CD4-positive, alpha-beta T cell treated with Interleukin-17A for 1 hour (primary cell): ENCODE measurements at regions not wholly inside any gene's neighbourhood (a gene's known extent, or its start where the extent isn't known, plus 50 kb on each side); places are given as distances from the start of the nearest gene placed in this dataset.
A peak's percentile ranks its signal among the peaks of the same experiment; 100 is the strongest.

Experiments
- DNase-seq: peaks from one replicate; pipeline ENCODE4 v3.0.0-alpha.2; 2020

DNA sequence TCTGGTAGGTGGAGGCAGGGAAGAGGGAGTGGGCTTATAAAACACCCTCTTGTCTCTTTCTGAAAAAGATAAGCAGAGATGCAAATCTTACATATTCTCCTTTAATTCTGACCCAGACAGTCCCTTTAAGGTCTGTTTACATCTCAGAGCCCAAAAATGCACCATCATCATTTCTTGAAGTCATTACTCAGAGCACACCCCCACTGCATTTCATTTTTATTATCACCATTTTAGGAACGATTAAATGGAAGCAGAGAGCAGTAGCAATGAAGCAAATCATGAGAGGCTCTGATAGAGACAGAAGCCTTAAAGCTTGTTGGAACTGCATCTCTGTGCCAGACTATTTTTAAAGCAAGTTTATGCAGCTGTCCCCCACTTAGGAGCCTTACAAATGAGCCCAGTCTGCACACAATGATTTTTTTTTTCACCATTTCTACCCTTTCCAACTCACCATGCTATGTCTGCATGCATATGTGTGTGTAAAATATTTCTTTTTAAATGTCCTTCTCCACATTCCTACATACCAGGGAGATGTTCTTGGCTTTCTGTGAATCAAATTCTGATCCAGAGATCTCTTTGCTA lies 311.0 kb downstream of the GRIN2B start:
- DNase-seq: no peak

DNA sequence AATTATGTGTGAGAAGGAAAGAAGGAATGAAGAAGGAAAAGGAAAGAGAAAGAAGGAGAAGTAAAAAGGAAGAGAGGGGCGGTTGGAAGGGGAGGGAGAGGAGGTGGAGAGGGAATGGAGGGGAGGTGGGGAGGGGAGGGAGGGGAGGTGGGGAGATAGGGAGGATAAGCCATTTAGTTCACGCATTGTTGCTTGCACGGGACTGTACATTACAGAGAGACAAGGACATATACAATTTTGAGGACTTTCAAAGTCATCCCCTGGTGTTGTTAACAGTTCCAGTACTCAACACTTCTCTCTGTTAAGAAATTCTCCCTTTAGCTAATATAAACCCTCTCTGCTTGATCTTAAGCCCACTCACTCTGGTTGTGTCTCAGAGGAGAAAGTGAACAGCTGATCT lies 312.5 kb downstream of the GRIN2B start:
- no peak for DNase-seq

- no peak for DNase-seq
Measured at GRCh38 chr12:13666806-13667205, 314.6 kb downstream of the GRIN2B start.

DNA sequence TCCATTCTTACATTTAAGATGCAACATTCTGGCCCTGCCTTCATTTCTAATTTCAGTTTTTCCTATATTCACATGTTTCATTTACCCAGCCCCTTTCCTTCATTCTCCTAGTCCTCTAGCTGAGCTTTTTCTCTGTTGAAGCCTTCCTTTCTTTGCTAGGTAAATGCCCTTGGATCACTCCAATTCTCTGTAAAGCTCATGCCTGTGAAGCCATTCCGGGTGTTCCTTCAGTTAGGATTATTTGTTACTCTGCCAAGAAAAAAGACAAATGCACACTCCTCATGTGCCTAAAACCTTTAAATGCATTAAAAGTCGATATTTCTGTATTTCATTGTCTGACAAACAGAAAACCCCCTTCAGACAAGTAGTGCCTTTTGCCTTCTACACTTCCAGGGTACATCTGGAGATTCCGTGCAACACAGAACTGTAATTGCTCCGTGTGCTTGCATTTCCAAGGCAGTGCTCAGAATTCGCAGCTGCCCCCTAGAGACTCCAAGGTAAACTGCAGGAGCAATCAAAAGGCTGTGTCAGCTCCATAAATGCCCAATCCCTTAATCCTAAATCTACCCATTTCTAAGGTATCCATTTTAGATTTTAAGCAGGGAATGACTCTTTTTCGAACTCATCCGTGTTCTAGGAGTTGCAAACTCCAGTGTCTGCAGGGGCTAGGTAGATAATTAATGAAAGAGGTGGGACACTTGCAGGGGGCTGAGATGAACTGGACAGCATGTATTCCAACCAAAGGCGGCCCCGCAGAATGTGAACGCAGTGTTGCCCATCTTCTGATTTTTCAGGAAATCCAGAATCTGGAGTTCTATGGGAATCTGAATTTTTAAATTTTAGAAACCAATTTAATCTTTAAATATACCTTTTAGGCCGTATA lies 320.2 kb downstream of the GRIN2B start:
- peak; percentile 1 for DNase-seq

- no peak for DNase-seq
Measured at GRCh38 chr12:13654456-13654855, 326.9 kb downstream of the GRIN2B start.

DNA sequence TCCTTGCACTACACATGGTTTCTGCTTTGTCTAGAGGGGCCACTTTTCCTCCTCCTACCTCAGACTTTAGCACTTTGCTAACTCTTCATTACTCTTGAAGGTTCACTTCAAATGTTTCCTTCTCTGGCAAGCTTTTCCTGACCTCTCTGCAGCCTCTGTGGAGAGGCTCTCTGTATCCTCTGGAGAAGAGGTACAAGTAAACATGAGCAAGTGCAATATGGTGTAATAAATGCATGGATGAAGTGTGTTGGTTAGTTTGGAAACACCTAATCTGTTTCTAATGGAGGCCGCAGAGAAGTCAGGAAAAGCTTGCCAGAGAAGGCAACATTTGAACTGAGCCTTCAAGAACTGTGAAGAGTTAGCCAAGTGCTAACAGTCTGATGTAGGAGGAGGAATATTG lies 329.3 kb downstream of the GRIN2B start:
- DNase-seq: no peak

DNA sequence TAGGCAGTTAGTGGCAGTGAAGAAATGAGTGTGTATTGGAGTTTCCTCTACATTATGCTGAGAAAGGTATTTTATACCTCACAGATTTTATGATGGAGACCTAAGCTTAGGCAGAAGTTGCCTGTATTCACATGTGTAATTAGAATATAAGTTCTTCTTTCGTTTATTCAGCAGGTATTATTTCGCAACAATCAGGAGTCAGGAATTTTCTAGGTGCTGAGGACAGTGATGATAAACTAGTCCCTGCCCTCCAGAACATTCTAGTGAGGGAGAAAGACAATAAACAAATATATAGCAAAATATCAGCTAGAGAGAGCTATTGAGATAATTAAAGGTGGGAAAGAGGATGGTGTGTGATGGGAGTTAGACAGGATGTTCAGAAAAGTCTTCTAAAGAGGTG lies 345.7 kb downstream of the GRIN2B start:
- no peak for DNase-seq

GRCh38 chr12:13631873-13632272 lies 349.5 kb downstream of the GRIN2B start:
- DNase-seq: no peak

DNA sequence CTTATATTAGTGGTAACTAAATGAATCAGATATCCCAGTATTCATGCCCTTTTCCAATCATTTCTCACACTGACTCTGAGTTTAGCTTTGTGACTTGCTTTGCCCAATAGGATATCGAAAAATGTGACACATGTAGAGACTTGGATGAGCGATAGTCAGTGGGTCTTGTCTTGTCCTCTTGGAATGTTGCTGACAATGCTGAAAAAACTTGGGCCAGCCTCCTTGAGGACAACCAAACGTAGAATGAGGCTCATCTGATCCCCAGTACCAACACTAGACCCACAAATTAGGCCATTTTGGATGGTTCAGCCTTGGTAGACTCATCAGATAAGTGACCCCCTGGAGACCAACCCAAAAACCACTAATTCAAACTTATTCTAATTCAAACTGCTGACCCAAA lies 351.0 kb downstream of the GRIN2B start:
- DNase-seq: no peak

DNA sequence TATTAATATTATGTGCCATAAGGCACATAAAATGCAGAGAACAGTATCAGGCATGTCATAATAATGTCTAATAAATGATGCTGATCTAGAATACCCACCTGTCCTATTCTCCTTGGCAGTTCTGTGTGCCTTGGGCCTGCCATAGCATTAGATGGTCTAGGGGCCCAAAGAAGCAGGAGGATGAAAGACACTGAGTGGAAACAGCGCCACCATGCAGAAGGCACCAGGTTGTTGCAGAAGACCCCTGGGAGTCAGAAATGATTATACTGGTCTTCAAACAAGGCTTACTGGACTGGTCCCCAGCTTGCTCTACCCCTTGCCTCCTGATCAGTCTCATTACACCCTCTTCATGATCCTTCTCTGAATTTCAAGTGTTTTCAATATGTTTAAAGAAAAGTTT lies 353.3 kb downstream of the GRIN2B start:
- no peak for DNase-seq

DNA sequence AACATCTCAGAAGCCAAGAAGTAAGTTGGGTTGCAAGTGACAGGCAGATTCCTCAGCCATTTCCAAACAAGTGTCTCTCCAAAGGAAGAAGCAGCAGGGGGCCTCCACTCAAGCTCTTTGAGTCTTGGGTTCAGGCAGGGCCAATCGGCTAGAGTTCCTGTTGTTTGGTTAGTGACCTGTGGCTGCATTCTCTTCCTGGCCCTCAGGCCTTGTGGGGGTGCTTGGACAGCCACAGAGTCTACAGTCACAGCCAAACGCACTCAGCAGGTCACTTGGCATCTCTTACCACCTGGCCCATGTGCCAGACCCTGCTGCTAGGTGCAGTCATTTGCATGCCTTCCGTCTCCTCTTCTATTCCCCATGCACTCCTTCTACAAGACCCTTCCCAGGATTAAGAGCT lies 353.9 kb downstream of the GRIN2B start:
- DNase-seq: no peak

DNA sequence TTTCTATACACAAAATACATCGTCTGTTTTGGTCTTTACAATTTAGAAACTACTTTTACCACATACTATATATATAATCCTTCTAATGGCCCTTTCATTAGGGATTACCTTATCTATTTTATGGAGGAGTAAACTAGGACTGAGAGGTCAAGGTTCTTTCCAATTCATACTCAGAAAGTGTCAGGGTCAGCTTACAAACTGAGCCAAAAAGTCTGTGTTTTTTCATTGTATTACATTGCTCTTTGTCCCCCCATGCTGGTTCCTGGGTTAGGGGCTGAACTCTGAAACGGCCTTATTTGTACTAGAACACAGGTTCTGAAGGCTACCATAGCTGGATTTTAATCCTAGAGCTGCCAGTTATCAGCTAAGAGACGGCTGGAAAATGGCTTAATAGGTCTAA lies 368.1 kb downstream of the GRIN2B start:
- DNase-seq: no peak

DNA sequence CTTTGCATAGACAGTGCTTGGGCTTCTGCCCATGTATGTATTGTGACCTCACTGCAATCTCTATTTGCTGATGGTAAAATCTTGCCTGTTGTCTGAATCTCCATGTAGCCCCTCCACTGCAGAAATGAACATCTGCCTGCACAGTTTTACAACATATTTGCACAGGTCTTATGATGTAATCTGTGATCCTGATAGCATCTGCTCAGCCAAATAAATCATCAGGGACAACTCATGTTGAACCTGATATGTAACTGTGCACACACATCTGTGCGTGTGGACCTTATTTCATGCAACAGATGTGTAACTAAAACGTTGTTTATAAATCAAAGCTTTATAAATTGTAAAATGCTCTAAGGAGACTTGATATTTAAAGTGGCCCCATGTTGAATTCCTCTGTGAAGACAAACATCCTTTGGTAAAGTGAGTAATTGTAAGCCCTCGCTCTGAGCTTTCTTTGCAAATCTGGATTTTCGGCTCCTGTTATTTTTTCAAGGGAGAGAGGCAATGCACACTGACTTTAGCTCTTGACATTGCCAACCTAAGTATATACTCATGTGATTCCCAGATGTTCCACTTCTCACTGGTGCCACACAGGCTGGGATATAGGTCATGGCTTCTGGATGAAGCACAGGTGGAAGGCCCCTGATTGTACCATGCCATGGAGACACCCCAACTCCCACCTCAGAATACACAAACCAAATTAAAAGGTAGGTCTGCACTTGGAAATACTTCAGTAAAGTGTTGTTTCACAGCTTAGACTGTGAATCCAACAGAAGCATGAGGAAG lies 371.3 kb downstream of the GRIN2B start:
- no peak for DNase-seq

- no peak for DNase-seq
Measured at GRCh38 chr12:13606290-13606689, 375.1 kb downstream of the GRIN2B start.

GRCh38 chr12:13603953-13604352 lies 377.4 kb downstream of the GRIN2B start:
- DNase-seq: no peak

GRCh38 chr12:13602172-13602571 lies 379.2 kb downstream of the GRIN2B start:
- DNase-seq: no peak

- DNase-seq: no peak
Measured at GRCh38 chr12:13599176-13599575, 382.2 kb downstream of the GRIN2B start.

GRCh38 chr12:13597837-13598236 lies 383.6 kb downstream of the GRIN2B start:
- no peak for DNase-seq

DNA sequence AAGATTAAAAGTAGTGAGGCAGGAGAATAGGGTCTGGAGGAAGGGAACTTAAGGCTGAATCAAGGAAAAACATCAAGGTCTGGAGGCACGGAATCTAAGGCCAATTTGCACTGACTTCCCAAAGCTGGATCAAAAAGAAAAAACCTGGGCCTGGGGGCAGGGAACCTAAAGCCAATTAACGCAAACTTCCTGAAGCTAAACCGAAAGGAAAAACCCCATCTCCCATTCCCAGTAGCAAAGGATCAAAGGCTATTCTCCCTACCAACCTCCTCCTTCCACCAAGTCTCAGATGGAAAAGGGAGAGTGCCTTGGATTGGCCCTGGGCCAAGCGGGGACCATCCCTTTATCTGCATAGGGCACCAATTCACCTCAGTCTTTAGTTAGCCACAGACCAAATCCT lies 384.2 kb downstream of the GRIN2B start:
- DNase-seq: no peak

GRCh38 chr12:13596714-13597113 lies 384.7 kb downstream of the GRIN2B start:
- DNase-seq: no peak

DNA sequence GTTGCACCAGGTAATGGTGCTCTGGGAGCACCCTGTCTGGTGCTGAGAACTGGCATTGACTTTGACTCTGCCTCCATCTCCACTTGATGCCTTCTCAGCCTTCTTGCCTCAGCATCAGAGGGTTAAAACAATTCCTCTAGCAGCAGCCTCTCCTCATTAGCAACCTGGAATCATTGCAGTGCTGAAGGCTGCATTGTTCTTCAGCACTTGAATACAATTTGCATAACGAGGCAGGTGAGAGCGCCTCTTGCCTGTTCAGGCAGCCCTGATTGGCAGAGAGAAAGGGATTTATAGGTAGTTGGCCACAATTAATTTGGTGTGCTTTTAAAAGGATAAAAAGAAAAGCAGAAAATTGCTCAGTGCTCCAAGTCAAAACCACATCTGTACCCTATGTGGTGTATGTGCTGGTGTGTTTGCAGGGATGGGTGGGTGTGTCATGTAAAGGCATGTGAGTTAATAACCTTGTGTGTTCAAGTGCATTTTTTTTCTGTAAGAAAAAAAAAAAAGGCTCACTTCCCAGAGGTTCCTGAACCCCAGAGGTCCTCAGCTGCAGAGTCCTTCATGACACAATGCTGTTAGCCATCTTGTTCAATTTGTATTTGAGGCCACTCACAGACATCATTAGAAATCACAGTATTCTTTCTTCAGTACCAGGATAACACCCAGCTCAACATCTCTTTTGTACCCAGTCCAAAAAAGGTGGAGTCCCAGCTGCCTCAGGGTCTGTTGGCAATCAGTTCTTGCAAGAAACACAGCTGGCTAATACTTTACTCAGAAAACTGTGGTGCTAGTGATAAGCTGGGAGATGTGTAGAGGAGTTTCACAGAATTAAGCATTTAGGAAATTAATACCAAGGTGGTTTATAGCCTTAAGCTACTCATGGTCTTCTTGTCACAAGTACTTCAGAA lies 385.6 kb downstream of the GRIN2B start:
- no peak for DNase-seq

DNA sequence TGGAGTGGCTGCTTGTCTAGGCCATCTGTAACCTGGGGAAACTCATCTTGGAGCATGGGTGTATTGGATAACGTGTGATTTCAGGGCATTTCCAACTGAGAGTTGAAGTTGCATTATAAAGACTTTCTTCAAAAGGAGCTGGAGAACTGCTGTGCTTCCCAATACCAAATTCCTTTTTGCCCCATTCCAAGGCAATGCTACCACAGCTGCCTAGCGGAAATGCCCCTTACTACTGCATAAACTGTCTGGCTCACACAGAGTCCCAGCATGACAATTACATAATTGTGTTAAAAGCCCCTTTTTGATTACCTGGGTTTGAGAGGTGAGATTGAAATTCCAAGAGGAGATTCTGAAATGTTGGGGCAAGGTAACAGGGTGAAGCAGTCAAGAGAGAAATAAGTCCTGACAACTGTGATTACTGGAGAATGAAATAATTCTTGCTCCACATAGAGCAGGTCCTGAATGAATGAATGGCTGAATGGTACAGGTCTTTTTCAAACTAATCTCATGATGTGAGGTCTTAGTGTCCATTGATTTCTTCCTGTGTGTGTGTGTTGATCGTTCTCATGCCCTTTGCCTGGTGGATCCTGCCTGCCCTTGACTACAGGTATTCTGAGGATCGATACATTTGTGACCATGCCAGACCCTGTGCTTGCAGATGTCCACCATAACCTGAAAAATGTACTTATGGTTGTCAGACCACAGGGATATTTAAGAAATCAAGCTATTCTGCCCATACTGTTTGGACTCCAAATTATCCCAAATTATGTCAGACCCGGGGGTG lies 386.5 kb downstream of the GRIN2B start:
- no peak for DNase-seq
